Nephron (organoid): ENCODE measurements at regions not wholly inside any gene's neighbourhood (a gene's known extent, or its start where the extent isn't known, plus 50 kb on each side); places are given as distances from the start of the nearest gene placed in this dataset.

Experiments
- H3K27ac Mint-ChIP-seq, 3 experiments: 2 replicates each; pipeline ENCODE4 v1.8.0; 2020; ENCODE audit warnings: mixed read lengths in 3 of 3, mild to moderate bottlenecking in 2 of 3, moderate library complexity in 1 of 3
- H3K27me3 Mint-ChIP-seq: 2 replicates; pipeline ENCODE4 v1.8.0; 2021; ENCODE audit warnings: low read depth, mild to moderate bottlenecking, moderate library complexity, mixed read lengths
- H3K36me3 Mint-ChIP-seq: 2 replicates; pipeline ENCODE4 v1.8.0; 2020; ENCODE audit warnings: low read depth, mixed read lengths
- H3K4me1 Mint-ChIP-seq: 2 replicates; pipeline ENCODE4 v1.8.0; 2020; ENCODE audit warnings: mixed read lengths
- H3K4me3 Mint-ChIP-seq, 3 experiments: 2 replicates each; pipeline ENCODE4 v1.8.0; 2020; ENCODE audit warnings: mild to moderate bottlenecking in 3 of 3, mixed read lengths in 3 of 3, moderate library complexity in 2 of 3
- H3K9me3 Mint-ChIP-seq: 2 replicates; pipeline ENCODE4 v1.8.0; 2020; ENCODE audit warnings: mixed read lengths
- TF ChIP-seq, protein P1 (sequence below), 3 experiments: fragments of 200-600 bp; sonication (generic); IDR thresholded peaks; one replicate each; pipeline ENCODE4 v1.5.0; 2021; ENCODE audit warnings: antibody characterized with exemption in 3 of 3; ENCODE audit not compliant: unreplicated experiment in 3 of 3

DNA sequence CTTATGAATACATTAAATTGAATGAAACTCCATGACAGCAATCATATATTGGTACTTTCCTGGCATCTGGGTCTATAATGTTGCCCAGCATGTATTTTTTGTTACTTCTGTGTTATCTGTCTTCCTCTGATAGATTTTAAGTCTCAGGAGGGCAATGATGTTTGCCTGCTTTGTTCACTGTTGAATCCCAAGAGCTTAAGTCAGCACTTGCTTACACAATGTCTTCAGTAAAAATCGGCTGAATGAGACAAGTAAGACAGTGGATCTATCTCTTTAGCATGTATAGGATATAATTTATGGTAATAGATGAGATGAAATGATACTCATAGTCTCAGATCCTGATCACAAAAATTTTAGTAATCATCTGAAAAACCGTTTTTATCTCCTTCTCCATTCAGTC lies 1034.9 kb upstream of the EPHA7 start:
- H3K27me3 Mint-ChIP-seq, result no peaks in the 10 kb centered on the region
- H3K27ac Mint-ChIP-seq, result no peak overlapping the region
- H3K4me3 Mint-ChIP-seq, result no peak overlapping the region
- H3K9me3 Mint-ChIP-seq, result no peaks in the 10 kb centered on the region
- H3K4me1 Mint-ChIP-seq, result no peaks in the 10 kb centered on the region
- TF ChIP-seq, protein P1, sequence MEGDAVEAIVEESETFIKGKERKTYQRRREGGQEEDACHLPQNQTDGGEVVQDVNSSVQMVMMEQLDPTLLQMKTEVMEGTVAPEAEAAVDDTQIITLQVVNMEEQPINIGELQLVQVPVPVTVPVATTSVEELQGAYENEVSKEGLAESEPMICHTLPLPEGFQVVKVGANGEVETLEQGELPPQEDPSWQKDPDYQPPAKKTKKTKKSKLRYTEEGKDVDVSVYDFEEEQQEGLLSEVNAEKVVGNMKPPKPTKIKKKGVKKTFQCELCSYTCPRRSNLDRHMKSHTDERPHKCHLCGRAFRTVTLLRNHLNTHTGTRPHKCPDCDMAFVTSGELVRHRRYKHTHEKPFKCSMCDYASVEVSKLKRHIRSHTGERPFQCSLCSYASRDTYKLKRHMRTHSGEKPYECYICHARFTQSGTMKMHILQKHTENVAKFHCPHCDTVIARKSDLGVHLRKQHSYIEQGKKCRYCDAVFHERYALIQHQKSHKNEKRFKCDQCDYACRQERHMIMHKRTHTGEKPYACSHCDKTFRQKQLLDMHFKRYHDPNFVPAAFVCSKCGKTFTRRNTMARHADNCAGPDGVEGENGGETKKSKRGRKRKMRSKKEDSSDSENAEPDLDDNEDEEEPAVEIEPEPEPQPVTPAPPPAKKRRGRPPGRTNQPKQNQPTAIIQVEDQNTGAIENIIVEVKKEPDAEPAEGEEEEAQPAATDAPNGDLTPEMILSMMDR (IDR thresholded peaks at IDR 0.05; ENCODE audit: unreplicated experiment in 3 of 3), result no peak
- H3K36me3 Mint-ChIP-seq, result no peaks in the 10 kb centered on the region

DNA sequence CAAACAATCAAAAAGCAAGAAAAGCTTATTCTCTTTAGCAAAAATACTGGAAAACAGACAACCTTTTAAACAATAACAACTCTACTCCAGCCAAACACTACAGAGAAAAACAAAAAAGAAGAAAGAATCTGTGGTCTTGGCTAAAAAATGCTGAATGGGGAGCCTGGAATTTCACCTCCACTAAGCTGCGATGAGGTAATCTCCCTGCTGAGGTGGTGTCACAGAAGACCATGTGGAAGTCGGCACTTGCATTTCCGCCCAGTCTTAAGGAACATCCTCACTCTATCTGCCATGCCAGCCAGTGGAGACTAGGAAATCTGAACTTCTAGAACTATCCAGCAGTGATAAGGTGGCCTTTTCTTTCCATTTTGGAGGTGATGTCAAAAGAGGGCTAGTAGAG lies 1026.8 kb upstream of the EPHA7 start:
- Mint-ChIP-seq H3K27ac (no peak overlapping the region), H3K4me3 (no peak overlapping the region), H3K27me3 (no peaks in the 10 kb centered on the region), H3K9me3 (no peaks in the 10 kb centered on the region), H3K36me3 (no peaks in the 10 kb centered on the region), H3K4me1 (no peaks in the 10 kb centered on the region)
- TF ChIP-seq, protein P1 (IDR thresholded peaks at IDR 0.05; ENCODE audit: unreplicated experiment in 3 of 3), result no peak

DNA sequence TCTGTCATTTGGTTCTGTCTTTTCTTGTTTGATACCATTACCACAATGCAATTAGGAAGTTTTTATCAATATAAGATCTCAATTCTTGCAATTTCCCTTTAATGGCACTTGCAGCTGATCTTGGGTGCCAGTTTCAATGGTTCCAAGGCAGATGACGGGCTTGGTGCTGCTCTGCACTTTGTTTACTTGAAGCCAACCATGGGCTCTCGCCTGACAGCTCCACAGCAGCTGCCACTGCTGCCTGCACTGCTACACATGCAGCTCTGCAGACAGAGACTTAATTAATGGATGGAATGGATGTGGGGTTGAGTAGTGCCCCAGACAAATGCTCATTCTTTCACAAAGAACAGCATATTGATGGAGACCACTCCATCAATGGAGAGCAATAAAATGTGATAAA lies 1024.3 kb upstream of the EPHA7 start:
- no peaks in the 10 kb centered on the region for H3K36me3 Mint-ChIP-seq
- H3K9me3 Mint-ChIP-seq, result no peaks in the 10 kb centered on the region
- H3K27me3 Mint-ChIP-seq, result no peaks in the 10 kb centered on the region
- H3K4me3 Mint-ChIP-seq, result no peak overlapping the region
- H3K4me1 Mint-ChIP-seq, result no peaks in the 10 kb centered on the region
- TF ChIP-seq, protein P1 (IDR thresholded peaks at IDR 0.05; ENCODE audit: unreplicated experiment in 3 of 3), result no peak
- no peak overlapping the region for H3K27ac Mint-ChIP-seq

DNA sequence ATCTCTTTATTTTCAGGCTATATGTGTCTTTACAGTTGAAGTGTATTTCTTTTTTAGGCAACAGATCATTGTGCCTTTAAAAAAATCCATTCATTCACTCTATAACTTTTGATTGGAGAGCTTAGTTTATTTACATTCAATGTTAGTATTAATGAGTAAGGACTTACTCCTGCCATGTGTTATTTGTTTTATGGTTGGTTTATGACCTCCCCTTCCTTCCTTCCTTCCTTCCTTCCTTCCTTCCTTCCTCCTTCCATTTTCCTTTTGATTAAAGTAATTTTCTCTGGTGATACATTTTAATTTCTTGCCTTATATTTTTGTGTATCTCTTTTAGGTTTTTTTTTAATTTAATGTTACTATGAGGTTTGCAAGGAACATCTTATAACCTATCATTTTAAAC lies 1005.3 kb upstream of the EPHA7 start:
- no peaks in the 10 kb centered on the region for H3K27me3 Mint-ChIP-seq
- peaks cover 16% of the 10 kb centered on the region for H3K9me3 Mint-ChIP-seq
- H3K36me3 Mint-ChIP-seq, result no peaks in the 10 kb centered on the region
- no peaks in the 10 kb centered on the region for H3K4me1 Mint-ChIP-seq
- TF ChIP-seq, protein P1 (IDR thresholded peaks at IDR 0.05; ENCODE audit: unreplicated experiment in 3 of 3), result no peak
- no peak overlapping the region for H3K27ac Mint-ChIP-seq
- no peak overlapping the region for H3K4me3 Mint-ChIP-seq

DNA sequence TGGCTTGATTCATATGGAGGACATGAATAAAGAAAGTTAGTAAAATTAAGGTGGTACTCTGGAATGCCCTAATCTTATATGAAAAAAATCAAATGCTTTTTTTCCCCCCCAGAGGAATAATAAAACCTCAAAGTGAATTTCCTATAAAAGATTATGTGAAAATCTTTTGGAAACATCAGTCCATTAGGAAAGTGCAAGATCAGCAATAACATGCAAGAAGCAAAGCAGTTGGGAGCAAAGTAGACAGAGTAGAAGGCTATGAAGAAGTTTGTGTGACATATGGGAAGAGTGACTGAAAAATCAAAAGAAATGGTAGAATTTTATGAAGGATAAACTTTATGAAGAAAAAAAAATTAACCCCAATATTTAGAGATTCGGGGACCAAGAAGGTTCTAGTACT lies 998.0 kb upstream of the EPHA7 start:
- Mint-ChIP-seq H3K4me1 (no peaks in the 10 kb centered on the region), H3K9me3 (no peaks in the 10 kb centered on the region), H3K4me3 (no peak overlapping the region), H3K27me3 (no peaks in the 10 kb centered on the region), H3K27ac (no peak overlapping the region), H3K36me3 (no peaks in the 10 kb centered on the region)
- TF ChIP-seq, protein P1 (IDR thresholded peaks at IDR 0.05; ENCODE audit: unreplicated experiment in 3 of 3), result no peak

DNA sequence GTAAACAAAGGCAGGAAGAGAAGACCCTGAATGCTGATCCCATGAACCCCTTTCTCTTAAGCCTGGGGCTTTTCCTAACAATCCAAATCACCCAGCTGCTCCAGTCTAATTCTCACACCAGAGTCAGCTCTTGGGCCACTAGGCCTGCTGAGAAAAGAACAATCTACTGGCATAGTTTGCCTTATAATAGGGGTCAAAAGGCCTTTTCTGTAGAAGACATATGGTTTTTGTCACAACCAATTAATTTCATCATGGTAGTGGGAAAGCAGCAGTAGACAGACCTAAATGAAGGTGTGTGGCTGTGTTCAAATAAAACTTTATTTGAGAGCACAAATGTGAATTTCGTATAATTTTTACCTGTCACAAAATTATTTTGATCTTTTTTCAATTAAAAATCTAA lies 994.7 kb upstream of the EPHA7 start:
- Mint-ChIP-seq H3K9me3 (no peaks in the 10 kb centered on the region), H3K4me1 (no peaks in the 10 kb centered on the region), H3K27ac (no peak overlapping the region), H3K4me3 (no peak overlapping the region), H3K36me3 (no peaks in the 10 kb centered on the region), H3K27me3 (no peaks in the 10 kb centered on the region)
- TF ChIP-seq, protein P1 (IDR thresholded peaks at IDR 0.05; ENCODE audit: unreplicated experiment in 3 of 3), result no peak
